ENCODE measurements at regions not wholly inside any gene's neighbourhood (a gene's known extent, or its start where the extent isn't known, plus 50 kb on each side); places are given as distances from the start of the nearest gene placed in this dataset.

- Histone ChIP-seq H3K9ac (ENCODE audit: low read length) (peak overlapping the region; percentile 57), H3K79me2 (ENCODE audit: insufficient read depth, low read length) (no peaks in the 10 kb centered on the region; the same call in 1 of the 2 replicates), H3K9me2 (ENCODE audit: insufficient read depth) (no peaks in the 10 kb centered on the region), H4K20me1 (ENCODE audit: insufficient read depth) (no peaks in the 10 kb centered on the region), H2AFZ (ENCODE audit: low read depth, low read length, poor library complexity, severe bottlenecking) (no peak overlapping the region), H3K4me3 (replicated peaks in 1 of 2; ENCODE audit: low read depth in 1 of 2, low read length in 2 of 2) (0 out of 4 replicates have a peak overlapping the region, but pooled peaks of 1 of the 2 experiments have one; percentile 11), H3K9me3 (ENCODE audit: control insufficient read depth in 1 of 2, insufficient read depth in 1 of 2, low read depth in 1 of 2, low read length in 2 of 2) (no peaks in the 10 kb centered on the region), H3K4me2 (ENCODE audit: low read length) (peak overlapping the region; percentile 62), H3K36me3 (ENCODE audit: control insufficient read depth in 1 of 2, insufficient read depth in 2 of 2, low read length in 2 of 2) (no peaks in the 10 kb centered on the region), H3K27me3 (ENCODE audit: insufficient read depth, low read length) (no peaks in the 10 kb centered on the region), H3K27ac (ENCODE audit: low read depth, low read length) (peak overlapping the region; percentile 98), H3K4me1 (ENCODE audit: control insufficient read depth in 1 of 2, insufficient read depth in 2 of 2, low read length in 2 of 2) (peaks cover 58 to 74% of the 10 kb centered on the region in 2 experiments)
- BruUV-seq (replicated peaks), result TSS peak; percentile 62
- peak; percentile 66 for ATAC-seq
- ChIA-PET CTCF (interaction anchor here (0.6 kb wide), 2 partner anchors 396 to 406 kb away, joined by 3 read pairs; no protein-coding TSS in a partner anchor), POLR2A (interaction anchor here (0.7 to 1.4 kb wide), 9 partner anchors 9 to 189 kb away, joined by 3 to 6 read pairs (median 5); partner anchors contain the start of gene HMGA2), RAD21 (ENCODE audit: low non-redundant PET in 1 of 2, low total read pairs in 2 of 2, uncharacterized antibody in 2 of 2, unreplicated experiment in 2 of 2) (interaction anchor here in 1 of 2 experiments (0.7 to 1.0 kb wide), 2 partner anchors 31 to 408 kb away, joined by 3 to 4 read pairs; no protein-coding TSS in a partner anchor)
- intact Hi-C loops (cut with micrococcal nuclease), result loop anchor here (2.0 kb wide), 1 partner anchor 408 kb away; no protein-coding TSS in a partner anchor
- DNase-seq (ENCODE audit: low read depth, low spot score), result peak; percentile 69
- TF ChIP-seq, protein P1, sequence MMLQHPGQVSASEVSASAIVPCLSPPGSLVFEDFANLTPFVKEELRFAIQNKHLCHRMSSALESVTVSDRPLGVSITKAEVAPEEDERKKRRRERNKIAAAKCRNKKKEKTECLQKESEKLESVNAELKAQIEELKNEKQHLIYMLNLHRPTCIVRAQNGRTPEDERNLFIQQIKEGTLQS (IDR thresholded peaks at IDR 0.05), result no peak
- TF ChIP-seq EZH2 (IDR thresholded peaks at IDR 0.05) (no peak), RAD21 (IDR thresholded peaks at IDR 0.05; ENCODE audit: low read depth) (no peak; the same call in 1 of the 2 replicates), CBX3 (IDR thresholded peaks at IDR 0.05; ENCODE audit: low read depth) (peak; percentile 71; the same call in 1 of the 2 replicates), ELF1 (IDR thresholded peaks at IDR 0.05; ENCODE audit: borderline replicate concordance, low read depth) (no peak), YY1 (IDR thresholded peaks at IDR 0.05; ENCODE audit: extremely low read depth, insufficient replicate concordance, low read depth, low read length) (no peak), POLR2A (IDR thresholded peaks at IDR 0.05; ENCODE audit: borderline replicate concordance, extremely low read depth, insufficient read depth, insufficient read length) (no peak), TCF7L2 (IDR thresholded peaks at IDR 0.05; ENCODE audit: borderline replicate concordance, extremely low read depth, insufficient read depth, insufficient read length) (no peak), EGR1 (IDR thresholded peaks at IDR 0.05; ENCODE audit: low read depth) (peak; percentile 82), SRF (IDR thresholded peaks at IDR 0.05; ENCODE audit: low read depth) (no peak), JUND (IDR thresholded peaks at IDR 0.05) (no peak), MAX (IDR thresholded peaks at IDR 0.05) (peak; percentile 80), POLR2AphosphoS5 (IDR thresholded peaks at IDR 0.05; ENCODE audit: low read depth, low read length) (peak; percentile 37), ZFX (IDR thresholded peaks at IDR 0.05) (no peak), SP1 (IDR thresholded peaks at IDR 0.05; ENCODE audit: low read depth) (peak; percentile 66), SIN3A (IDR thresholded peaks at IDR 0.05; ENCODE audit: low read depth) (no peak), ZNF274 (IDR thresholded peaks at IDR 0.05; ENCODE audit: low read depth, low read length) (no peak), FOSL1 (IDR thresholded peaks at IDR 0.05; ENCODE audit: low read depth) (no peak; the same call in 1 of the 2 replicates), REST (IDR thresholded peaks at IDR 0.05; ENCODE audit: low read depth) (no peak), EZH2phosphoT487 (IDR thresholded peaks at IDR 0.05; ENCODE audit: borderline replicate concordance) (no peak)
- TF ChIP-seq, protein P2, sequence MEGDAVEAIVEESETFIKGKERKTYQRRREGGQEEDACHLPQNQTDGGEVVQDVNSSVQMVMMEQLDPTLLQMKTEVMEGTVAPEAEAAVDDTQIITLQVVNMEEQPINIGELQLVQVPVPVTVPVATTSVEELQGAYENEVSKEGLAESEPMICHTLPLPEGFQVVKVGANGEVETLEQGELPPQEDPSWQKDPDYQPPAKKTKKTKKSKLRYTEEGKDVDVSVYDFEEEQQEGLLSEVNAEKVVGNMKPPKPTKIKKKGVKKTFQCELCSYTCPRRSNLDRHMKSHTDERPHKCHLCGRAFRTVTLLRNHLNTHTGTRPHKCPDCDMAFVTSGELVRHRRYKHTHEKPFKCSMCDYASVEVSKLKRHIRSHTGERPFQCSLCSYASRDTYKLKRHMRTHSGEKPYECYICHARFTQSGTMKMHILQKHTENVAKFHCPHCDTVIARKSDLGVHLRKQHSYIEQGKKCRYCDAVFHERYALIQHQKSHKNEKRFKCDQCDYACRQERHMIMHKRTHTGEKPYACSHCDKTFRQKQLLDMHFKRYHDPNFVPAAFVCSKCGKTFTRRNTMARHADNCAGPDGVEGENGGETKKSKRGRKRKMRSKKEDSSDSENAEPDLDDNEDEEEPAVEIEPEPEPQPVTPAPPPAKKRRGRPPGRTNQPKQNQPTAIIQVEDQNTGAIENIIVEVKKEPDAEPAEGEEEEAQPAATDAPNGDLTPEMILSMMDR (IDR thresholded peaks at IDR 0.05 in 2 of 3, conservative IDR thresholded peaks at IDR 0.05 in 1 of 3; ENCODE audit: borderline replicate concordance in 1 of 3, insufficient read depth in 1 of 3, low read depth in 2 of 3, low read length in 2 of 3), result no peak
Measured at GRCh38 chr12:65720136-65721130, 103.8 kb upstream of the HMGA2 start.

All from HCT116 (cell line).